ENCODE measurements at regions not wholly inside any gene's neighbourhood (a gene's known extent, or its start where the extent isn't known, plus 50 kb on each side); places are given as distances from the start of the nearest gene placed in this dataset.

GRCh38 chr9:106102821-106103220 lies 408.5 kb downstream of the TMEM38B start:
- TF ChIP-seq CTCF (IDR thresholded peaks at IDR 0.05): no peak
- TF ChIP-seq POLR2A (IDR thresholded peaks at IDR 0.05): no peak
